ENCODE measurements at regions not wholly inside any gene's neighbourhood (a gene's known extent, or its start where the extent isn't known, plus 50 kb on each side); places are given as distances from the start of the nearest gene placed in this dataset.
"Not testable (repeated sequence)": the region's sequence is repeated elsewhere in the genome, so short reads cannot be mapped to it uniquely, and the experiment has no call there.

- DNase-seq, result not testable (repeated sequence)
Observed at GRCh38 chr1:121117622-121118479, 66.3 kb downstream of the FAM72B start.

Measured in NCI-H226 (cell line).